ENCODE measurements at regions not wholly inside any gene's neighbourhood (a gene's known extent, or its start where the extent isn't known, plus 50 kb on each side); places are given as distances from the start of the nearest gene placed in this dataset.

DNA sequence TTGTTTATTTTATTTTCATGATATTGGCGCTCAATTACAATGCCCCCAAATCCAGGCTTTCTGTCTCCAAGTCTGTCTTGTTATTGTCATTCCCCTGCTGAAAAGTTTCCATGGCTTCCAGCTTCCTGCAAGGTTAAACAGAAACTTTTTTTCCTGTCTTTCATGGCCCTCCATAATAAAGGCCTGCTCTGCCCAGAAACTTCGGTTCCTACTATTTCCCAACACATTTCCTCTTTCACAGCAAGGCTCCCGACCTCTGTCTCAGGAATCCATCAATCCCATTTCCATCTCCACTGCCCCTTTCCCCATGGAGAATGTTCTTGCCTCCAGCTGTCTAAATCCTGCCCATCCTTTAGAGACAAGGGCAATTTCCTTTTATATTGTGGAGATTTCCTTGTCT lies 365.2 kb upstream of the JARID2 start (continued):
- TF ChIP-seq, protein P1, sequence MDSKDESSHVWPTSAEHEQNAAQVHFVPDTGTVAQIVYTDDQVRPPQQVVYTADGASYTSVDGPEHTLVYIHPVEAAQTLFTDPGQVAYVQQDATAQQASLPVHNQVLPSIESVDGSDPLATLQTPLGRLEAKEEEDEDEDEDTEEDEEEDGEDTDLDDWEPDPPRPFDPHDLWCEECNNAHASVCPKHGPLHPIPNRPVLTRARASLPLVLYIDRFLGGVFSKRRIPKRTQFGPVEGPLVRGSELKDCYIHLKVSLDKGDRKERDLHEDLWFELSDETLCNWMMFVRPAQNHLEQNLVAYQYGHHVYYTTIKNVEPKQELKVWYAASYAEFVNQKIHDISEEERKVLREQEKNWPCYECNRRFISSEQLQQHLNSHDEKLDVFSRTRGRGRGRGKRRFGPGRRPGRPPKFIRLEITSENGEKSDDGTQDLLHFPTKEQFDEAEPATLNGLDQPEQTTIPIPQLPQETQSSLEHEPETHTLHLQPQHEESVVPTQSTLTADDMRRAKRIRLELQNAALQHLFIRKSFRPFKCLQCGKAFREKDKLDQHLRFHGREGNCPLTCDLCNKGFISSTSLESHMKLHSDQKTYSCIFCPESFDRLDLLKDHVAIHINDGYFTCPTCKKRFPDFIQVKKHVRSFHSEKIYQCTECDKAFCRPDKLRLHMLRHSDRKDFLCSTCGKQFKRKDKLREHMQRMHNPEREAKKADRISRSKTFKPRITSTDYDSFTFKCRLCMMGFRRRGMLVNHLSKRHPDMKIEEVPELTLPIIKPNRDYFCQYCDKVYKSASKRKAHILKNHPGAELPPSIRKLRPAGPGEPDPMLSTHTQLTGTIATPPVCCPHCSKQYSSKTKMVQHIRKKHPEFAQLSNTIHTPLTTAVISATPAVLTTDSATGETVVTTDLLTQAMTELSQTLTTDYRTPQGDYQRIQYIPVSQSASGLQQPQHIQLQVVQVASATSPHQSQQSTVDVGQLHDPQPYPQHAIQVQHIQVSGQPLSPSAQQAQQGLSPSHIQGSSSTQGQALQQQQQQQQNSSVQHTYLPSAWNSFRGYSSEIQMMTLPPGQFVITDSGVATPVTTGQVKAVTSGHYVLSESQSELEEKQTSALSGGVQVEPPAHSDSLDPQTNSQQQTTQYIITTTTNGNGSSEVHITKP (tag by site-specific recombination; IDR thresholded peaks at IDR 0.05), result no peak
- TF ChIP-seq ZNF555 (tag by site-specific recombination; conservative IDR thresholded peaks at IDR 0.05), result no peak
- TF ChIP-seq, protein P2, sequence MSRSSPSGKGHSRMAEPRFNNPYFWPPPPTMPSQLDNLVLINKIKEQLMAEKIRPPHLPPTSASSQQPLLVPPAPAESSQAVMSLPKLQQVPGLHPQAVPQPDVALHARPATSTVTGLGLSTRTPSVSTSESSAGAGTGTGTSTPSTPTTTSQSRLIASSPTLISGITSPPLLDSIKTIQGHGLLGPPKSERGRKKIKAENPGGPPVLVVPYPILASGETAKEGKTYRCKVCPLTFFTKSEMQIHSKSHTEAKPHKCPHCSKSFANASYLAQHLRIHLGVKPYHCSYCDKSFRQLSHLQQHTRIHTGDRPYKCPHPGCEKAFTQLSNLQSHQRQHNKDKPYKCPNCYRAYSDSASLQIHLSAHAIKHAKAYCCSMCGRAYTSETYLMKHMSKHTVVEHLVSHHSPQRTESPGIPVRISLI (tag by site-specific recombination; IDR thresholded peaks at IDR 0.05), result no peak

DNA sequence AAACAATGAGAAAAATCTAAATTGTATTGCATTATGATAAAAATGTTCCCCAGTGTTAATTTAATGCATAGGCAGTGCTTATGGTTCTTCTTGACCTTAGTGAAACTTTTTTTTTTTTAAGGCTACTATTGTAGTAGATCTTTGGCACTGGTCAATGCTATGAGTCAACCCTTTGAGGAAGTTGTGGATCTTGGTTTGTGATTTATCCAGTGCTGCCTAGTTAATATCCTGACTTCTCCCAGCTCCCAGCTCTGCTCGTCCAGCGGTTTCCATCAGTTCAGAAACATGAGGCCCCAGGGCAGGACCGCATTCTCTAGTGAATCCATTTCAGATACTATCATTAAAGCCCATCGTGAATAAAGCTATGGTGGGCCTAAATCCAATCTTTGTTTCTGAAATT lies 364.5 kb upstream of the JARID2 start:
- Histone ChIP-seq H3K36me3 (ENCODE audit: control insufficient read depth in 2 of 2, insufficient read depth in 1 of 2, low read length in 2 of 2) (no peaks in the 10 kb centered on the region), H3K4me3 (ENCODE audit: low read depth, low read length) (no peak overlapping the region), H3K27ac (ENCODE audit: extremely low read depth, low read depth, low read length) (no peak overlapping the region), H3K9me3 (ENCODE audit: control insufficient read depth, insufficient read depth, low read depth, low read length) (no peaks in the 10 kb centered on the region), H3K4me1 (ENCODE audit: control insufficient read depth, insufficient read depth, low read length) (peaks cover 10% of the 10 kb centered on the region)
- ChIA-PET POLR2A (no interaction called here), CTCF (interaction anchor here (0.7 kb wide), 3 partner anchors 228 to 1405 kb away, joined by 3 to 4 read pairs (median 3); no protein-coding TSS in a partner anchor)
- TF ChIP-seq SALL2 (tag by site-specific recombination; IDR thresholded peaks at IDR 0.05; ENCODE audit: borderline replicate concordance) (no peak), ZNF792 (tag by site-specific recombination; IDR thresholded peaks at IDR 0.05) (no peak), SCRT2 (tag by site-specific recombination; IDR thresholded peaks at IDR 0.05) (no peak), ZFHX2 (tag by site-specific recombination; conservative IDR thresholded peaks at IDR 0.05) (no peak), ZNF510 (tag by site-specific recombination; IDR thresholded peaks at IDR 0.05; ENCODE audit: insufficient replicate concordance) (no peak), ZFP37 (tag by site-specific recombination; IDR thresholded peaks at IDR 0.05) (no peak), ZNF555 (tag by site-specific recombination; conservative IDR thresholded peaks at IDR 0.05) (no peak), GLIS2 (tag by site-specific recombination; IDR thresholded peaks at IDR 0.05) (no peak), ZNF560 (tag by site-specific recombination; IDR thresholded peaks at IDR 0.05; ENCODE audit: borderline replicate concordance) (no peak), SP2 (tag by site-specific recombination; IDR thresholded peaks at IDR 0.05) (no peak), MEIS1 (CRISPR knock-in tag; IDR thresholded peaks at IDR 0.05; ENCODE audit: borderline replicate concordance) (no peak), HOXA7 (CRISPR knock-in tag; IDR thresholded peaks at IDR 0.05; ENCODE audit: borderline replicate concordance) (no peak), ZNF19 (tag by site-specific recombination; IDR thresholded peaks at IDR 0.05; ENCODE audit: low read depth) (no peak), ZNF16 (tag by site-specific recombination; IDR thresholded peaks at IDR 0.05; ENCODE audit: low read depth) (no peak), ZNF501 (tag by site-specific recombination; IDR thresholded peaks at IDR 0.05) (no peak), ZNF791 (tag by site-specific recombination; IDR thresholded peaks at IDR 0.05) (no peak), ZNF239 (tag by site-specific recombination; IDR thresholded peaks at IDR 0.05) (no peak), ZNF585B (tag by site-specific recombination; IDR thresholded peaks at IDR 0.05) (no peak)
- TF ChIP-seq, protein P3, sequence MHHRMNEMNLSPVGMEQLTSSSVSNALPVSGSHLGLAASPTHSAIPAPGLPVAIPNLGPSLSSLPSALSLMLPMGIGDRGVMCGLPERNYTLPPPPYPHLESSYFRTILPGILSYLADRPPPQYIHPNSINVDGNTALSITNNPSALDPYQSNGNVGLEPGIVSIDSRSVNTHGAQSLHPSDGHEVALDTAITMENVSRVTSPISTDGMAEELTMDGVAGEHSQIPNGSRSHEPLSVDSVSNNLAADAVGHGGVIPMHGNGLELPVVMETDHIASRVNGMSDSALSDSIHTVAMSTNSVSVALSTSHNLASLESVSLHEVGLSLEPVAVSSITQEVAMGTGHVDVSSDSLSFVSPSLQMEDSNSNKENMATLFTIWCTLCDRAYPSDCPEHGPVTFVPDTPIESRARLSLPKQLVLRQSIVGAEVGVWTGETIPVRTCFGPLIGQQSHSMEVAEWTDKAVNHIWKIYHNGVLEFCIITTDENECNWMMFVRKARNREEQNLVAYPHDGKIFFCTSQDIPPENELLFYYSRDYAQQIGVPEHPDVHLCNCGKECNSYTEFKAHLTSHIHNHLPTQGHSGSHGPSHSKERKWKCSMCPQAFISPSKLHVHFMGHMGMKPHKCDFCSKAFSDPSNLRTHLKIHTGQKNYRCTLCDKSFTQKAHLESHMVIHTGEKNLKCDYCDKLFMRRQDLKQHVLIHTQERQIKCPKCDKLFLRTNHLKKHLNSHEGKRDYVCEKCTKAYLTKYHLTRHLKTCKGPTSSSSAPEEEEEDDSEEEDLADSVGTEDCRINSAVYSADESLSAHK (tag by site-specific recombination; IDR thresholded peaks at IDR 0.05), result no peak
- TF ChIP-seq, protein P4, sequence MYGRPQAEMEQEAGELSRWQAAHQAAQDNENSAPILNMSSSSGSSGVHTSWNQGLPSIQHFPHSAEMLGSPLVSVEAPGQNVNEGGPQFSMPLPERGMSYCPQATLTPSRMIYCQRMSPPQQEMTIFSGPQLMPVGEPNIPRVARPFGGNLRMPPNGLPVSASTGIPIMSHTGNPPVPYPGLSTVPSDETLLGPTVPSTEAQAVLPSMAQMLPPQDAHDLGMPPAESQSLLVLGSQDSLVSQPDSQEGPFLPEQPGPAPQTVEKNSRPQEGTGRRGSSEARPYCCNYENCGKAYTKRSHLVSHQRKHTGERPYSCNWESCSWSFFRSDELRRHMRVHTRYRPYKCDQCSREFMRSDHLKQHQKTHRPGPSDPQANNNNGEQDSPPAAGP (tag by site-specific recombination; IDR thresholded peaks at IDR 0.05), result no peak
